Neural cell (in vitro differentiated cells): ENCODE measurements at regions not wholly inside any gene's neighbourhood (a gene's known extent, or its start where the extent isn't known, plus 50 kb on each side); places are given as distances from the start of the nearest gene placed in this dataset.

Experiments used
- CTCF ChIP-seq: fragments of 450-650 bp; IDR thresholded peaks from 2 replicates; pipeline ENCODE4 v1.5.1; 2014; ENCODE audit warnings: antibody characterized with exemption, mild to moderate bottlenecking, moderate library complexity; ENCODE audit not compliant: poor library complexity, severe bottlenecking
- EP300 ChIP-seq: fragments of 450-650 bp; conservative IDR thresholded peaks from 2 replicates; pipeline ENCODE4 v1.6.1; 2014; ENCODE audit warnings: antibody characterized with exemption, mild to moderate bottlenecking, moderate library complexity; ENCODE audit not compliant: poor library complexity, severe bottlenecking
- EZH2 ChIP-seq: fragments of 200-600, 300-800 bp; shearing (Covaris generic), sonication (generic); IDR thresholded peaks from 2 replicates; pipeline ENCODE4 v1.6.1; 2014; ENCODE audit warnings: antibody characterized with exemption, low read length, borderline replicate concordance, mild to moderate bottlenecking; ENCODE audit not compliant: insufficient read depth, poor library complexity, severe bottlenecking
- MXI1 ChIP-seq: fragments of 450-650 bp; conservative IDR thresholded peaks from 2 replicates; pipeline ENCODE4 v1.6.1; 2014; ENCODE audit warnings: antibody characterized with exemption, mild to moderate bottlenecking; ENCODE audit not compliant: poor library complexity, severe bottlenecking
- POLR2AphosphoS5 ChIP-seq: IDR thresholded peaks from 2 replicates; pipeline ENCODE4 v1.6.1; 2012
- RAD21 ChIP-seq: fragments of 450-650 bp; conservative IDR thresholded peaks from 2 replicates; pipeline ENCODE4 v1.6.1; 2014; ENCODE audit warnings: antibody characterized with exemption, mild to moderate bottlenecking, moderate library complexity
- REST ChIP-seq: IDR thresholded peaks from 2 replicates; pipeline ENCODE4 v1.6.1; 2012; ENCODE audit warnings: borderline replicate concordance
- TAF1 ChIP-seq: IDR thresholded peaks from 2 replicates; pipeline ENCODE4 v1.6.1; 2012; ENCODE audit warnings: low read depth

- TF ChIP-seq CTCF, result no peak
- TF ChIP-seq RAD21, result no peak
- TF ChIP-seq REST, result no peak
- no peak for TF ChIP-seq POLR2AphosphoS5
- TF ChIP-seq EZH2, result no peak
- no peak for TF ChIP-seq TAF1
- TF ChIP-seq MXI1, result no peak
- TF ChIP-seq EP300, result no peak
These were observed 154.8 kb downstream of the TGFB2 start for GRCh38 chr1:218499911-218500310.
